GM13976 (cell line): ENCODE measurements at regions not wholly inside any gene's neighbourhood (a gene's known extent, or its start where the extent isn't known, plus 50 kb on each side); places are given as distances from the start of the nearest gene placed in this dataset.
"Not testable (repeated sequence)": the region's sequence is repeated elsewhere in the genome, so short reads cannot be mapped to it uniquely, and the experiment has no call there.

Source experiments
- DNase-seq: peaks from one replicate; pipeline ENCODE4 v3.0.0; 2012; ENCODE audit warnings: low spot score
- CTCF ChIP-seq: IDR thresholded peaks from 2 replicates; pipeline ENCODE4 v1.5.1; 2012; ENCODE audit warnings: borderline replicate concordance, mild to moderate bottlenecking; ENCODE audit not compliant: insufficient read depth; ENCODE audit errors: extremely low read depth, missing control alignments, control extremely low read depth
- in situ Hi-C: fragments of 300-500 bp; cut with MboI; formaldehyde crosslinking; loops from one replicate; pipeline ENCODE4 v1.12.0; 2022; ENCODE audit warnings: low sequenced_read_pairs, mixed read lengths, inconsistent platforms; ENCODE audit not compliant: unreplicated experiment

- in situ Hi-C loops, result no loop called here
- no peak for DNase-seq
- no peak for TF ChIP-seq CTCF
Measured at GRCh38 chr10:6678956-6679355, 98.9 kb upstream of the PRKCQ start.

GRCh38 chr10:6678211-6678803 lies 98.2 kb upstream of the PRKCQ start:
- TF ChIP-seq CTCF, result peak; percentile 70
- in situ Hi-C loops, result no loop called here
- DNase-seq, result peak; percentile 28

- DNase-seq, in situ Hi-C loops: not testable (repeated sequence)
Measured at GRCh38 chr10:6677129-6677528, 97.1 kb upstream of the PRKCQ start.

- no peak for TF ChIP-seq CTCF
- in situ Hi-C loops, result loop anchor here (25.0 kb wide), 1 partner anchor 738 kb away; the partner anchor contains the start of gene SFMBT2
- DNase-seq, result no peak
Measured at GRCh38 chr10:6674291-6674690, 94.2 kb upstream of the PRKCQ start.

- in situ Hi-C loops, result loop anchor here (25.0 kb wide), 1 partner anchor 740 kb away; the partner anchor contains the start of gene SFMBT2
- no peak for TF ChIP-seq CTCF
- no peak for DNase-seq
Measured at GRCh38 chr10:6671976-6672375, 91.9 kb upstream of the PRKCQ start.

- DNase-seq, result peak; percentile 30
- TF ChIP-seq CTCF, result peak; percentile 40
- in situ Hi-C loops, result loop anchor here (10.0 to 25.0 kb wide), 2 partner anchors 245 to 743 kb away; partner anchors contain the start of gene SFMBT2
Measured at GRCh38 chr10:6669269-6669859, 89.3 kb upstream of the PRKCQ start.

GRCh38 chr10:6667679-6668270 lies 87.7 kb upstream of the PRKCQ start:
- DNase-seq, result no peak
- in situ Hi-C loops, result loop anchor here (10.0 to 25.0 kb wide), 2 partner anchors 243 to 745 kb away; partner anchors contain the start of gene SFMBT2
- TF ChIP-seq CTCF, result peak; percentile 27
